ENCODE measurements at regions not wholly inside any gene's neighbourhood (a gene's known extent, or its start where the extent isn't known, plus 50 kb on each side); places are given as distances from the start of the nearest gene placed in this dataset.

GRCh38 chr9:89776795-89777525 is 172.1 kb downstream of the GADD45G start:
- DNase-seq: no peak

- DNase-seq: no peak
Measured at GRCh38 chr9:89777544-89777943, 172.7 kb downstream of the GADD45G start.

GRCh38 chr9:89778100-89779090 is 173.6 kb downstream of the GADD45G start:
- DNase-seq: no peak

DNA sequence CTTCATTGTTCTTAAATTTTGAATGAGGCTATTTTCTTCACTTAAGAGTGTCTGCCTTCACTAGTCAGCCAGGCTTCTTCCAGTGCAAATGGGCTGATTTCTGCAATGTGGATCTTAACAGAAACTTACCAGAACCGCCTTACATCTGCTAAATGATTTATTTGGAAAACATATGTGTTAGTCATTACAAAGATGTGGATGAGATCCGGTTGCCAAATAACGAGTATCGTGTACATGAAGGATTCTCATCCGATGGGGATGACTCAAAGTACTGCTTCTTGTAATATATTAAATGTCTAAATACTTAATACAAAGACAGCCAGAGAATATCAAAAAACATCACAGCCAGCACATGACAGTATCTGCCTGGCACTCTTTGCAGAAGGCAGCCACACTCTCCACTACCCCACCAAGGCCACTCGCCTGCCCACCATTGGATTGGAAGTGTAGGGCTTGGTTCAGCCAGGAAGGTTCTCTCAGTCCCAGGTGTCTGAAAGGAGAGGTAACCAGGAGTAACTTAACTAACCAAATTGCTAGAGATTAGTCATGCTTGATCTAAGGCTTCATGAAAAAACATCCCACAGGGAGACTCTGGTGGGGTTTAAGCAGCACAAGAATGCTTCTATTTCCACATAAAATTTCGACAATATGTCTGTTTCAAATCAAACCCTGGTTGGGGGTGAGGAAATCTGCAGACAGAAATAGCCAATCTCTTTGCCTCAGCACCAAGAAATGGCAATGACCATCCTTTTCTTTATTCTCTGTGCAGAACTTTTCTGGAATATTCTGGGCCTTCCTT is 174.8 kb downstream of the GADD45G start:
- DNase-seq: no peak

DNA sequence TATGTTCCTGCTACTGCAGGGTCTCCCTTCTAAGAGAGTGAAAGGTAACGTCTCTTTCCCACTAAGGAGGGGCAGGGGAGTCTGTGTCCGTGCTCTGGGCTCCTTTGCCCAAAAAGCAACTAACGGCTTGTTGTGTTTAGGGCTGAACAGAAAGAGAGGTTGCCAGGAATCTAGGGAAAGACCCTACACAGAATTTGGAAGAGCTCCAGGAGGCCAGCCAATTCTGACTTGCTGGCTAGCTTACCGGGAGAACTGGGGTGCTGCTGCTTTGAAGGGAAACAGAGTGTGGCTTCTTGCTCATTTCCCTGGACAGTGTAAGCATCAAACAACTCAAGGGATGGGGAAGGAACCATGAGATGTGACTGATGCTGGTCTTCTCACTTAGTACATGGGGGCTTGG is 176.1 kb downstream of the GADD45G start:
- DNase-seq: no peak

GRCh38 chr9:89781838-89782540 is 177.2 kb downstream of the GADD45G start:
- no peak for DNase-seq

DNA sequence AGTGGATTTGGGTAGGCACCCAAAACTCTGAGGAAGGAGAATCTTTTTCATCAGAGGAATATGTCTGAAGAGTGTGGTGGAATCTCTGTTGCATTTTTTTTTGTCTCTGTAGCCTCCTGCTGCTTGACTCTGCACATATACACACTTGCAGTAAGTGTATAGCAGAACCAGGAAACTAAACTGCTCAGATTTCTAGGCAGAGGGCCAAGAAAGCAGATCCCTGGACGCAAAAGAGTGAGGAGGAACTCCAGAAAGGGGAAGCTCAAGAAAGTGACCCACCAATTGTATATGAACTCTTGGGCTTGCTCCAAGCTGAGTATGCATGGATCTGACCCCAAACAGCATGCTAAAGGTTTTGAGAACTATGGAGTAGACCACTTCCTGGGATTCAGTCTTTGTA is 181.8 kb downstream of the GADD45G start:
- no peak for DNase-seq

GRCh38 chr9:89787595-89787994 is 182.8 kb downstream of the GADD45G start:
- no peak for DNase-seq

DNA sequence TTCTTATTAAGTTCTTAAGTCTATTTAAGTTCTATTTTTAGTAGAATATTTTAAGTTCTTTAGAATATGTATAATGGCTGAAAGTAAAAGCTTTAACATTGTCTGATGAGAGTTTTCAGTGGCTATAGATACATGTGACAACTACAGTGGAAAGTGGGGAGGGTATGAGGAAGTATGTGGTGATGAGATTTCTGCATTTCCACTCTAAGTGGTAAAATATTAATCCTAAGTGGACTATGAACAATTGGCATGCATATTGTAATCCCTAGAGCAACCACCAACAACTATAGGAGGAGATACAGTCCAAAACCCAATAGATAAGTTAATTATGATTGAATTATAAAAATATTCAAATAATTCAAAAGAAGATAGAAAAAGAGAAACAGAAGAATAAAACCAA is 183.6 kb downstream of the GADD45G start:
- DNase-seq: no peak

GRCh38 chr9:89789922-89790510 is 185.2 kb downstream of the GADD45G start:
- DNase-seq: no peak

DNA sequence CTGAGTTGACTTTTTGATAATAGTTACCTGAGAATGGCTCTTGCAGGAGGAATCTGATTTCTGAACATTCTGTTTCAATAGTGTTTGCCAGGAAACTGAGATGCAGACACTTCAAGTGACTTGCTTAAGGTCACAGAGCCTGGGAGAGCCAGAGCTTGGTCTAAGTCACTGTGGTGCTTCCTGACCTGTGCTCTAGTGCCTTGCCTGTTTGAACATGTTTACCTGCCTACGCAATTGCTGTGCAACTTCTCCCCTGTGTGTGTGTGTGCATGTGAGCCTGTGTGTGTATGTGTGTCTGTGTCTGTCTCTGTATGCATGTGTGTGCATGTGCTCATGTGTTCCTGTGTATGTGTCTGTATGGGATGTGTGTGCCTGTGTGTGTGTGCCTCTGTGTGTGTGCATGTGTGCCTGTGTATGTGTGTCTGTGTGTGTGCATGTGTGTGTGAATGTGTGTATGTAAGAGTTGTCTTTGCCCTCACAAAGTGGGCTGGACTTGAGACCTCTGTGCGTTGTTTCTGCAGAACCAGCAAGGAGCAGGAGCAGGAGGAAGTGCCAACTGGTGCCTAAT is 185.8 kb downstream of the GADD45G start:
- DNase-seq: no peak

- DNase-seq: no peak
Measured at GRCh38 chr9:89791754-89792153, 186.9 kb downstream of the GADD45G start.

DNA sequence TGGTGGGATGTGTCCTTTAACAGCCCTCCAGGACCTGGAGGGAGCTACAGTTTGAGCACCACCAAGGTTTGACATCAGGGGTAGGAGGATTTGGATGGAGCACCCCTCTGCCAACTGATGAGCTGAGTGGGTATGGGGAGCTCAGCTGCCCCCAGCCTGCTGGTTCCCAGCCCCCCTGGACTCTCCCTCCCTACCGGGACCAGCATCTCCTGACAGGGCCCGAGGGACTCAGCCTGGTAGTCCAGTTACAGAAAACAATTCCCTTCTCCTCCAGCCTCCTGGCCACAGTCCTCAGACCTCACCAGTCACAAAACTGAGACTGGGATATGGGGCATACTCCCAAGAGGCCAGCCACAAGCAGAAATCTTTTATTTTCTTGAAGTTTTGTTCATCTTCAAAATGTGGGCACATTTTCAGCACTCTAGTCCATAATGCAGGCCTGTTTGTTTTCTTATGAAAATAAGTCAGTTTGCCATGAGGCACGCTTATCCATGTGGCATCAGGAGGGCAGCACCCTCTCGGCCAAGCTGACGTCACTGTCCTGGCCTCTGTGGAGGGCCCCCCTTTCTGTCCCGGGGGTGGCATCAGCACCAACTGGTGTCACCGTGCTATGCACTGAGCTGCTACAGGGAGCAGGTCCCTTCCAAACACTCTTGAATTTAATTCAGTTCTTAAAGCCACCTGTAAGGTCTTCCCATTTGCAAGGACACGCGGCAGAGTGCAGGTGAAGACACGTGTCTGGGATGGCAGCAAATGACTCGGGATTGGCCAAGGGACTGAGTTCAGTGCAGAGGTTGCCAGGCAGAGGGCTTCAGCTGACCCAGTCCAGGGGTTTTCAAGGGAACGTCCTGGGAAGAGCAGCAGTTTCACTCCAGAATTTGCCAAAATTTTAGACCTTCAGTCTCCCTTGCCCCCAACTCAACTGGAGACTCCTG is 187.6 kb downstream of the GADD45G start:
- no peak for DNase-seq

- no peak for DNase-seq
Measured at GRCh38 chr9:89793124-89793495, 188.3 kb downstream of the GADD45G start.

- no peak for DNase-seq
Measured at GRCh38 chr9:89793551-89793950, 188.7 kb downstream of the GADD45G start.

DNA sequence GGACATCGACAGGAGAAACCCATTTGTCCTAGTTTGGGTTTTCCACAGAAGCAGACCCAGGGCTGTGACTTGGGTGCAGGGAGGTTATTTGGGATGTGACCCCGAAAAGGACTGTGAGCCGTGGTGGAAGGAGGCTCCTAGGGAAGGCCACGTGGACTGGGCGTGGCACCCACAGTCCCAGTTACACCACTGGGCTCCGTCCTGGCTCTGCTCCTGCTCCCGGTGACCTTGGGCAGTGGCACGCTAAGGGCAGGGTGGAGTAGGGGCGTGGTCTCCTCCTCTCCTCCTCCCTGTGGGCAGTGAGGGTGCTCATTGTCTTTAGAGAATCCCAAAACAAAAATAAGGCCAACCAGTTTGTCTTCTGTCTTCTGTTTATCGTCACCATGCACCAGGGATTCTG is 190.1 kb downstream of the GADD45G start:
- DNase-seq: no peak

DNA sequence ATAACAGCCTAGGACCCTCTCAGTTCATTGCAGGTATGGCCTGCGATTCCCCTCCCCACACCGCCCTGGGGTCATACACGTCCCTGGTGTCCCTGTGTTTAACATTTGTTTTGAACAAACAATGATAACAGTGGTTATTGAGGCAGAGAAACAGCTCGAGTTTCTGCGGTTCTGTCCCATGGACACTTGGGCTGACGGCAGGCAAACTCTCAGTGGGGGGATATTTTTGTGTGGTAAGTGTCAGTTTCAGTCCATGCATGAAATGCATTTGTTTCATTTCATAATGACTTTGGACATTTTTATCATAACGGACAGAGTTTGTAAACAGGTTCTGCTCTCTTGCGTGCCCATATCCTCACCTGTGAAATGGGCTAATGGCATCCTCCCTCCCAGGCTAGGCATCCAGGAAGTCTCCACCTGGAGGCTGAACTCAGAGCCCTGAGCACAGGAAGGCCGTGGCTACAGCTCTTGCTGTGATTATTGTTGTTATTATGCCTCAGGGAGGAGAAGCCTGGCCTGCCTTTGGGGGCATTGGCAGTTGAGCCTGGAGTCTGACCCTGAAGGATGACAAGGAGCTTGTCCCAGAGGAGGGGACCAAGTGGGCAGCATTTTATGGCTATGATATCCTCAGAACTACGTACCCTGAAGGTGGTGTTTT is 190.9 kb downstream of the GADD45G start:
- no peak for DNase-seq

DNA sequence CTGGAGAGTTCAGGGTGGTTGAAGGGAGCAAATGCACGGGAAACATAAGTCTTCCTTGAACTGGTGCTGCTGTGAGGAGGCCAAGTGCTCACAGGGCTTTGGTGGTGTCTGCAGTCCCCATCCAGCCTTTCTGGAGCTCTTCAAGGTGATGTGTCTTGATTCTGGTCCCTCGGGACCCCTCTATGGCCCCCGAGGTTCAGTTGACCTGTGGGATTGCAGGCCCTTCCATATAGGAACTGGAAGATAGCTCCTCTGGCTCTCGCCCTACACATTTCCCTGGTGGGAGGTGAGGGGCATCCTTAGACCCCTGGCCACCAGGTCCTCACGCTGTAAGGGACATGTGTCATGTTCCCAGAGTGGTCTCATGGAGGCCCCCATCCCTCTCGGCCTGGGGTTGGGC is 191.8 kb downstream of the GADD45G start:
- no peak for DNase-seq

DNA sequence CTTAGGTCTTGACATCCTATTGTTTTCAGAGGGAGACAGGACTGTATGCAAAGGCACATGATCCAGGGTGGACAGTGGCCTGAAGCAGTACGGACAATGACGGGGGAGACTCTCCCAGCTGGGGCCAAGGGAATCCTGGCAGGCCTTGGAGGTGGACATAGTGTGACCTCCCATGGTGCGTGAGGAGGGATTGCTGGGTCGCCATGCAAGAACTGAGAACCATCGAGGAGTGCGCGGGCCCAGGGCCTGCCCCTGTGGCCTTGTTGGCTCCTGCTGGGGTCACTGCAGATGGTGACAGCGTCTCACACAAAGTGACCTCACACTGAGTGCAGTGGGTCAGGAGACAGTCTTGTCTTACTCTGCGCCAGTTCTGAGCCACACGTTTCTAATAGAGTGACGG is 192.4 kb downstream of the GADD45G start:
- DNase-seq: no peak

DNA sequence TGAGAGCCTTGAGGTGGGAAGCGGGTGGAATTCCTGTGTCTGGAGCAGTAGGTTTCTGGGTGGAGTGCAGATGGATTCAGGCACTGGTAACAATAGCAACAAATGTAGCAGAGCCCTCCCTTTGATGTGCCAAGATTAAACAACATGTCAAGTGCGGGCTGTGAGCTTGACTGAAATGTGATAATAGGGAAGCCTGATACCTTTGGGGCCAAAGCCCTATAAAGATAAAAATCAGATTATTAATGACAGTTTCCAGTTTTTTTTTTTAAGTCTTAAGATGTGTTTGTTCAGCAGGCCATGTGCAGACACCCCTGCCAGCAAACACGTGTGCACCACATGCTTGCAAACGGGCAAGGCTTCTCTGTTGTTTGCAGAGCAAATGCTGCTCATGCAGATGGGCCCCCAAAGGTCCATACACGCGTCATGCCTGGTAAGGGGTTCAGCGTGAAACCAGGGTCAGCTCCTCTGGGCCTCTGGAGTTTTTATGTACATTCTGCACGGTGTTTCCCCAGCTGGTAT is 193.2 kb downstream of the GADD45G start:
- DNase-seq: no peak

Data from CD4-positive, alpha-beta T cell treated with Interleukin-12 subunit alpha and Interleukin-12 subunit beta, for 1 hour (primary cell).